Gastrocnemius medialis (tissue), 4 donors: ENCODE measurements at regions not wholly inside any gene's neighbourhood (a gene's known extent, or its start where the extent isn't known, plus 50 kb on each side); places are given as distances from the start of the nearest gene placed in this dataset.
"Not testable (repeated sequence)": the region's sequence is repeated elsewhere in the genome, so short reads cannot be mapped to it uniquely, and the experiment has no call there.

Experiments used
- POLR2A ChIP-seq, 2 donors: fragments of 450-650 bp; IDR thresholded peaks; one replicate each; pipeline ENCODE4 v1.6.1; 2017; ENCODE audit warnings: antibody characterized with exemption in 2 of 2, mild to moderate bottlenecking in 2 of 2, moderate library complexity in 2 of 2
- TF ChIP-seq, protein P1 (sequence below), 5 experiments: fragments of 450-650 bp in 3 of 5; fragments of 200-600 bp in 2 of 5; sonication (generic) in 2 of 5; IDR thresholded peaks in 4 of 5; conservative IDR thresholded peaks in 1 of 5; 1 replicate in 4 of 5; 2 replicates in 1 of 5; pipeline ENCODE4 v1.5.1; 2016 to 2019; ENCODE audit warnings: antibody characterized with exemption in 5 of 5, mild to moderate bottlenecking in 3 of 5, moderate library complexity in 3 of 5

- TF ChIP-seq, protein P1, sequence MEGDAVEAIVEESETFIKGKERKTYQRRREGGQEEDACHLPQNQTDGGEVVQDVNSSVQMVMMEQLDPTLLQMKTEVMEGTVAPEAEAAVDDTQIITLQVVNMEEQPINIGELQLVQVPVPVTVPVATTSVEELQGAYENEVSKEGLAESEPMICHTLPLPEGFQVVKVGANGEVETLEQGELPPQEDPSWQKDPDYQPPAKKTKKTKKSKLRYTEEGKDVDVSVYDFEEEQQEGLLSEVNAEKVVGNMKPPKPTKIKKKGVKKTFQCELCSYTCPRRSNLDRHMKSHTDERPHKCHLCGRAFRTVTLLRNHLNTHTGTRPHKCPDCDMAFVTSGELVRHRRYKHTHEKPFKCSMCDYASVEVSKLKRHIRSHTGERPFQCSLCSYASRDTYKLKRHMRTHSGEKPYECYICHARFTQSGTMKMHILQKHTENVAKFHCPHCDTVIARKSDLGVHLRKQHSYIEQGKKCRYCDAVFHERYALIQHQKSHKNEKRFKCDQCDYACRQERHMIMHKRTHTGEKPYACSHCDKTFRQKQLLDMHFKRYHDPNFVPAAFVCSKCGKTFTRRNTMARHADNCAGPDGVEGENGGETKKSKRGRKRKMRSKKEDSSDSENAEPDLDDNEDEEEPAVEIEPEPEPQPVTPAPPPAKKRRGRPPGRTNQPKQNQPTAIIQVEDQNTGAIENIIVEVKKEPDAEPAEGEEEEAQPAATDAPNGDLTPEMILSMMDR (IDR thresholded peaks at IDR 0.05 in 4 of 5, conservative IDR thresholded peaks at IDR 0.05 in 1 of 5), result not testable (repeated sequence)
- not testable (repeated sequence) for TF ChIP-seq POLR2A (IDR thresholded peaks at IDR 0.05)
These were observed 78.2 kb upstream of the KDM7A start for GRCh38 chr7:140254976-140255375.
